Colonic mucosa (tissue), 4 donors: ENCODE measurements at regions not wholly inside any gene's neighbourhood (a gene's known extent, or its start where the extent isn't known, plus 50 kb on each side); places are given as distances from the start of the nearest gene placed in this dataset.

Source experiments
- DNase-seq: peaks from one replicate; pipeline ENCODE4 v3.0.0-alpha.2; 2020
- H3K27ac ChIP-seq: fragments of 200-600 bp; one replicate; pipeline ENCODE4 v1.8.0; 2021
- H3K27me3 ChIP-seq: fragments of 200-600 bp; one replicate; pipeline ENCODE4 v1.8.0; 2021
- H3K36me3 ChIP-seq: fragments of 200-600 bp; one replicate; pipeline ENCODE4 v1.8.0; 2021
- H3K4me1 ChIP-seq: fragments of 200-600 bp; one replicate; pipeline ENCODE4 v1.8.0; 2021; ENCODE audit warnings: mild to moderate bottlenecking
- H3K4me3 ChIP-seq: fragments of 200-600 bp; one replicate; pipeline ENCODE4 v1.8.0; 2021
- H3K9ac ChIP-seq, 2 donors: one replicate each; pipeline ENCODE4 v1.7.0; 2013; ENCODE audit warnings: control low read depth in 2 of 2, low read depth in 2 of 2, low read length in 2 of 2
- H3K9me3 ChIP-seq: fragments of 200-600 bp; one replicate; pipeline ENCODE4 v1.8.0; 2021
- CTCF ChIP-seq: fragments of 200-600 bp; IDR thresholded peaks from one replicate; pipeline ENCODE4 v1.8.0; 2022; ENCODE audit warnings: antibody characterized with exemption, mild to moderate bottlenecking
- intact Hi-C: fragments of 100-400 bp; cut with DNase I; formaldehyde crosslinking; loops from one replicate; pipeline ENCODE4 v1.14.1; 2022
- donor health status: healthy.
- donor health status: DM: no; HTN: no; CAD: no.
- donor health status: DM: no; HTN: no; CAD: no.

GRCh38 chr15:96737408-96737807 lies 406.9 kb downstream of the NR2F2 start:
- H3K9me3 ChIP-seq = no peaks in the 10 kb centered on the region
- H3K27me3 ChIP-seq = no peaks in the 10 kb centered on the region
- DNase-seq = no peak
- intact Hi-C loops = no loop called here
- no peak for TF ChIP-seq CTCF
- H3K36me3 ChIP-seq = no peaks in the 10 kb centered on the region
- no peak overlapping the region for H3K9ac ChIP-seq
- H3K27ac ChIP-seq = no peak overlapping the region
- no peak overlapping the region for H3K4me3 ChIP-seq
- no peaks in the 10 kb centered on the region for H3K4me1 ChIP-seq

GRCh38 chr15:96746665-96747064 lies 416.2 kb downstream of the NR2F2 start:
- intact Hi-C loops = no loop called here
- no peaks in the 10 kb centered on the region for H3K27me3 ChIP-seq
- no peaks in the 10 kb centered on the region for H3K4me1 ChIP-seq
- no peaks in the 10 kb centered on the region for H3K36me3 ChIP-seq
- no peak overlapping the region for H3K4me3 ChIP-seq
- no peak overlapping the region for H3K9ac ChIP-seq
- H3K9me3 ChIP-seq = no peaks in the 10 kb centered on the region
- DNase-seq = no peak
- no peak overlapping the region for H3K27ac ChIP-seq
- TF ChIP-seq CTCF = no peak

- H3K27ac ChIP-seq = no peak overlapping the region
- no peaks in the 10 kb centered on the region for H3K9me3 ChIP-seq
- no peaks in the 10 kb centered on the region for H3K4me1 ChIP-seq
- intact Hi-C loops = no loop called here
- H3K4me3 ChIP-seq = no peak overlapping the region
- TF ChIP-seq CTCF = no peak
- H3K36me3 ChIP-seq = no peaks in the 10 kb centered on the region
- H3K9ac ChIP-seq = no peak overlapping the region
- DNase-seq = no peak
- H3K27me3 ChIP-seq = no peaks in the 10 kb centered on the region
These were observed 416.8 kb downstream of the NR2F2 start for GRCh38 chr15:96747291-96747690.

GRCh38 chr15:96750361-96750760 lies 419.9 kb downstream of the NR2F2 start:
- no peaks in the 10 kb centered on the region for H3K36me3 ChIP-seq
- no peaks in the 10 kb centered on the region for H3K4me1 ChIP-seq
- TF ChIP-seq CTCF = no peak
- no peaks in the 10 kb centered on the region for H3K27me3 ChIP-seq
- H3K4me3 ChIP-seq = no peak overlapping the region
- DNase-seq = no peak
- intact Hi-C loops = no loop called here
- no peak overlapping the region for H3K9ac ChIP-seq
- H3K9me3 ChIP-seq = no peaks in the 10 kb centered on the region
- H3K27ac ChIP-seq = no peak overlapping the region

- no peak overlapping the region for H3K27ac ChIP-seq
- no peak for TF ChIP-seq CTCF
- no peak overlapping the region for H3K9ac ChIP-seq
- no peaks in the 10 kb centered on the region for H3K36me3 ChIP-seq
- intact Hi-C loops = no loop called here
- no peaks in the 10 kb centered on the region for H3K9me3 ChIP-seq
- DNase-seq = no peak
- no peaks in the 10 kb centered on the region for H3K27me3 ChIP-seq
- H3K4me1 ChIP-seq = no peaks in the 10 kb centered on the region
- no peak overlapping the region for H3K4me3 ChIP-seq
These were observed 425.6 kb downstream of the NR2F2 start for GRCh38 chr15:96756146-96756545.

- no peak overlapping the region for H3K27ac ChIP-seq
- no peak overlapping the region for H3K9ac ChIP-seq
- no peaks in the 10 kb centered on the region for H3K27me3 ChIP-seq
- no peaks in the 10 kb centered on the region for H3K4me1 ChIP-seq
- no peaks in the 10 kb centered on the region for H3K9me3 ChIP-seq
- no peaks in the 10 kb centered on the region for H3K36me3 ChIP-seq
- no peak overlapping the region for H3K4me3 ChIP-seq
- no peak for DNase-seq
- no peak for TF ChIP-seq CTCF
- intact Hi-C loops = no loop called here
These were observed 426.2 kb downstream of the NR2F2 start for GRCh38 chr15:96756656-96757055.
